ENCODE measurements at regions not wholly inside any gene's neighbourhood (a gene's known extent, or its start where the extent isn't known, plus 50 kb on each side); places are given as distances from the start of the nearest gene placed in this dataset.

DNA sequence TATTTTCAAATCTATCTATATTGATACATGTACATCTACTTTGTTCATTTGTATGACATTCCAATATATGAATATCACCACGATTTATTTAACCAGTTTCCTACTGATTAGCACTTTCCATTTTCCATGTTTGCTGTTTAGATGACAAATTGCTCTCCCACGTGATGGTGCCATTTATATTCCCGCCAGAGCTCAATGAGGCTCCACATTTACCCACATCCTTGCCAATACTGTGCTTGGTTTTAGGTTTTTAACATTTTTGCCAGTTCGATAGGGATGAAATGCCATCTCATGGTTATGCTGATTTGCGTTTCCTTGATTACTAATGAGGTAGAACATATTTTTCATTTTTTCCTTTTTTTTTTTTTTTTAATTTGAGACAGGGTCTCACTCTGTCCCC lies 86.7 kb upstream of the TRIM2 start:
- Histone ChIP-seq H3K79me2 (ENCODE audit: insufficient read depth, low read length) (no peaks in the 10 kb centered on the region), H3K9ac (ENCODE audit: low read length) (no peak overlapping the region), H4K20me1 (ENCODE audit: insufficient read depth, low read length) (no peaks in the 10 kb centered on the region), H2AFZ (ENCODE audit: low read depth, low read length) (no peak overlapping the region), H3K4me1 (ENCODE audit: insufficient read depth, low read length) (peaks cover 24% of the 10 kb centered on the region), H3K27me3 (ENCODE audit: insufficient read depth, low read length) (no peaks in the 10 kb centered on the region), H3K9me3 (ENCODE audit: insufficient read depth, low read depth, low read length) (no peaks in the 10 kb centered on the region), H3K36me3 (ENCODE audit: insufficient read depth, low read length) (no peaks in the 10 kb centered on the region), H3K4me2 (ENCODE audit: low read length) (no peak overlapping the region), H3K4me3 (ENCODE audit: insufficient read depth, low read depth, low read length) (no peak overlapping the region), H3K27ac (ENCODE audit: low read depth, low read length) (no peak overlapping the region)
- Mint-ChIP-seq H3K4me1 (ENCODE audit: low read depth, unreplicated experiment) (no peaks in the 10 kb centered on the region), H3K4me3 (ENCODE audit: unreplicated experiment) (no peak overlapping the region), H3K9me3 (ENCODE audit: unreplicated experiment) (no peaks in the 10 kb centered on the region), H3K27ac (ENCODE audit: unreplicated experiment) (no peak overlapping the region), H3K27me3 (ENCODE audit: low read depth, unreplicated experiment) (no peaks in the 10 kb centered on the region), H3K36me3 (ENCODE audit: low read depth, unreplicated experiment) (no peaks in the 10 kb centered on the region)
- DNase-seq (ENCODE audit: low read depth), result no peak
- TF ChIP-seq EZH2 (IDR thresholded peaks at IDR 0.05; ENCODE audit: insufficient read depth, low read length) (no peak), CTCF (IDR thresholded peaks at IDR 0.05; ENCODE audit: insufficient read depth, low read depth, low read length) (no peak)
- FAIRE-seq, result no peak

DNA sequence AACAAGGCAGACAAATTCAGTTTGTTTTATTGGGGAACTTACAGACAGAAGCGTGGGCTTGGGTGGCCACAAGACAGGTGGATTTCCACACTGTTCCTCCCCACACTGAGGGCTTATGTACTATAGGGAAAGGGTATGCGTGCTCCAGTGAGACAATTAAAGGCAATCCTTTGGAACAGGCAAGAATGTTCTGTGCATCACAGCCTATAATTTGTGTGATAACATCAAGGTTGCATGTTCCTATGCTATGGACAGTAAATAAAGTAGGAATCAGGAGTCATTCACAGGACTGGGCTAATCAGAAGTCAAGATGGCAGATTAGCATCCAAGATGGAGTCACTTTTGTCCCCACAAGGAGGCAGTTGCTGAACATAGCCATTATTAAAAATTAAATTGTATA lies 84.6 kb upstream of the TRIM2 start:
- Mint-ChIP-seq H3K27me3 (ENCODE audit: low read depth, unreplicated experiment) (no peaks in the 10 kb centered on the region), H3K9me3 (ENCODE audit: unreplicated experiment) (no peaks in the 10 kb centered on the region), H3K4me3 (ENCODE audit: unreplicated experiment) (no peak overlapping the region), H3K36me3 (ENCODE audit: low read depth, unreplicated experiment) (no peaks in the 10 kb centered on the region), H3K27ac (ENCODE audit: unreplicated experiment) (no peak overlapping the region), H3K4me1 (ENCODE audit: low read depth, unreplicated experiment) (no peaks in the 10 kb centered on the region)
- H3K9me3 ChIP-seq (ENCODE audit: insufficient read depth, low read depth, low read length), result no peaks in the 10 kb centered on the region
- FAIRE-seq, result no peak
- H4K20me1 ChIP-seq (ENCODE audit: insufficient read depth, low read length), result no peaks in the 10 kb centered on the region
- DNase-seq (ENCODE audit: low read depth), result no peak
- no peak overlapping the region for H2AFZ ChIP-seq (ENCODE audit: low read depth, low read length)
- no peaks in the 10 kb centered on the region for H3K36me3 ChIP-seq (ENCODE audit: insufficient read depth, low read length)
- H3K27ac ChIP-seq (ENCODE audit: low read depth, low read length), result no peak overlapping the region
- H3K79me2 ChIP-seq (ENCODE audit: insufficient read depth, low read length), result no peaks in the 10 kb centered on the region
- H3K27me3 ChIP-seq (ENCODE audit: insufficient read depth, low read length), result no peaks in the 10 kb centered on the region
- H3K4me2 ChIP-seq (ENCODE audit: low read length), result no peak overlapping the region
- TF ChIP-seq CTCF (IDR thresholded peaks at IDR 0.05; ENCODE audit: insufficient read depth, low read depth, low read length), result no peak
- TF ChIP-seq EZH2 (IDR thresholded peaks at IDR 0.05; ENCODE audit: insufficient read depth, low read length), result no peak
- H3K4me3 ChIP-seq (ENCODE audit: insufficient read depth, low read depth, low read length), result no peak overlapping the region
- H3K4me1 ChIP-seq (ENCODE audit: insufficient read depth, low read length), result peaks cover 21% of the 10 kb centered on the region
- H3K9ac ChIP-seq (ENCODE audit: low read length), result no peak overlapping the region

DNA sequence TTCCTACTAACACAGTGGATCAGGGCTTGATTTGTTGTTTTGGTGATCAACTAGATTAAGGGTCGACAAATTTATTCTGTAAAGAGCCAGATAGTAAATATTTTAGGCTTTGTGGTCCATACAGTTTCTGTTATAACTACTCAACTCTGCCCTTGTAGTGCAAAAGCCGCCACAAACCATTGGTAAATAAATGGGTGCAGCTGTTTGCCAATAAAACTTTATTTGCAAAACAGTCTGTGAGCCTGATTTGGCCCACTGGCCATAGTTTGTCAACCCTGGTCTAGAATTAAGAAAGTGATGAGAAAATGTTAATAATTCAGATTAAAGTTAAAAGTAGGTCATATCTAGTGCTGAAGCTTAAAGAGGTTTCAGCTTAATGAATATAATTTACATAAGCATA lies 84.0 kb upstream of the TRIM2 start:
- Mint-ChIP-seq H3K4me1 (ENCODE audit: low read depth, unreplicated experiment) (no peaks in the 10 kb centered on the region), H3K4me3 (ENCODE audit: unreplicated experiment) (no peak overlapping the region), H3K9me3 (ENCODE audit: unreplicated experiment) (no peaks in the 10 kb centered on the region), H3K27me3 (ENCODE audit: low read depth, unreplicated experiment) (no peaks in the 10 kb centered on the region), H3K27ac (ENCODE audit: unreplicated experiment) (no peak overlapping the region), H3K36me3 (ENCODE audit: low read depth, unreplicated experiment) (no peaks in the 10 kb centered on the region)
- TF ChIP-seq EZH2 (IDR thresholded peaks at IDR 0.05; ENCODE audit: insufficient read depth, low read length) (no peak), CTCF (IDR thresholded peaks at IDR 0.05; ENCODE audit: insufficient read depth, low read depth, low read length) (no peak)
- no peaks in the 10 kb centered on the region for H3K79me2 ChIP-seq (ENCODE audit: insufficient read depth, low read length)
- no peaks in the 10 kb centered on the region for H3K9me3 ChIP-seq (ENCODE audit: insufficient read depth, low read depth, low read length)
- FAIRE-seq, result no peak
- H2AFZ ChIP-seq (ENCODE audit: low read depth, low read length), result no peak overlapping the region
- H3K9ac ChIP-seq (ENCODE audit: low read length), result no peak overlapping the region
- H4K20me1 ChIP-seq (ENCODE audit: insufficient read depth, low read length), result no peaks in the 10 kb centered on the region
- DNase-seq (ENCODE audit: low read depth), result no peak
- no peak overlapping the region for H3K4me3 ChIP-seq (ENCODE audit: insufficient read depth, low read depth, low read length)
- no peak overlapping the region for H3K27ac ChIP-seq (ENCODE audit: low read depth, low read length)
- no peaks in the 10 kb centered on the region for H3K36me3 ChIP-seq (ENCODE audit: insufficient read depth, low read length)
- H3K4me1 ChIP-seq (ENCODE audit: insufficient read depth, low read length), result peaks cover 15% of the 10 kb centered on the region
- no peak overlapping the region for H3K4me2 ChIP-seq (ENCODE audit: low read length)
- H3K27me3 ChIP-seq (ENCODE audit: insufficient read depth, low read length), result no peaks in the 10 kb centered on the region

All from astrocyte (in vitro differentiated cells and primary cell).